Liver (tissue), 7 donors: ENCODE measurements at regions not wholly inside any gene's neighbourhood (a gene's known extent, or its start where the extent isn't known, plus 50 kb on each side); places are given as distances from the start of the nearest gene placed in this dataset.

Source experiments
- DNase-seq: peaks from one replicate; pipeline ENCODE4 v3.0.0-alpha.2; 2017; ENCODE audit warnings: low spot score
- H3K27ac ChIP-seq, 2 donors: one replicate each; pipeline ENCODE4 v1.7.0; 2013; ENCODE audit warnings: inconsistent platforms in 2 of 2, low read length in 2 of 2, control low read depth in 1 of 2, low read depth in 1 of 2, mild to moderate bottlenecking in 1 of 2
- H3K27me3 ChIP-seq, 4 donors: one replicate each; pipeline versions ENCODE4 v1.6.1 to v1.7.0; 2013; ENCODE audit warnings: low read length in 3 of 4, inconsistent platforms in 1 of 4, mild to moderate bottlenecking in 1 of 4, moderate library complexity in 1 of 4; ENCODE audit not compliant: control insufficient read depth in 4 of 4, insufficient read depth in 4 of 4
- H3K36me3 ChIP-seq, 4 donors: one replicate each; pipeline versions ENCODE4 v1.6.1 to v1.7.0; 2013; ENCODE audit warnings: low read length in 3 of 4, mild to moderate bottlenecking in 3 of 4, low read depth in 1 of 4, moderate library complexity in 1 of 4; ENCODE audit not compliant: control insufficient read depth in 4 of 4, insufficient read depth in 3 of 4
- H3K4me1 ChIP-seq, 4 donors: one replicate each; pipeline versions ENCODE4 v1.6.1 to v1.7.0; 2013; ENCODE audit warnings: low read length in 3 of 4, mild to moderate bottlenecking in 3 of 4, moderate library complexity in 1 of 4; ENCODE audit not compliant: control insufficient read depth in 4 of 4, insufficient read depth in 4 of 4
- H3K4me3 ChIP-seq, 3 donors: one replicate each; pipeline versions ENCODE4 v1.6.1 to v1.7.0; 2013; ENCODE audit warnings: low read length in 3 of 3, control low read depth in 1 of 3, low read depth in 1 of 3, mild to moderate bottlenecking in 1 of 3
- H3K9ac ChIP-seq, 2 donors: one replicate each; pipeline ENCODE4 v1.7.0; 2013; ENCODE audit warnings: low read length in 2 of 2, mild to moderate bottlenecking in 2 of 2, moderate library complexity in 2 of 2, control low read depth in 1 of 2, low read depth in 1 of 2
- H3K9me3 ChIP-seq, 4 donors: one replicate each; pipeline versions ENCODE4 v1.6.1 to v1.7.0; 2013; ENCODE audit warnings: low read length in 3 of 4; ENCODE audit not compliant: control insufficient read depth in 4 of 4
- ATF3 ChIP-seq: IDR thresholded peaks from 2 replicates; pipeline ENCODE4 v1.6.1; 2016; ENCODE audit warnings: antibody characterized with exemption
- EGR1 ChIP-seq, 2 donors: IDR thresholded peaks; 2 replicates each; pipeline ENCODE4 v1.6.1; 2016 to 2018; ENCODE audit warnings: antibody characterized with exemption in 2 of 2, low read depth in 2 of 2
- GABPA ChIP-seq, 2 donors: IDR thresholded peaks in 1 of 2; conservative IDR thresholded peaks in 1 of 2; 2 replicates each; pipeline ENCODE4 v1.6.1; 2016; ENCODE audit warnings: antibody characterized with exemption in 2 of 2, mild to moderate bottlenecking in 1 of 2, moderate library complexity in 1 of 2
- HNF4A ChIP-seq, 2 donors: conservative IDR thresholded peaks; 2 replicates each; pipeline ENCODE4 v1.6.1; 2016; ENCODE audit warnings: antibody characterized with exemption in 2 of 2, mild to moderate bottlenecking in 2 of 2
- HNF4G ChIP-seq: IDR thresholded peaks from 2 replicates; pipeline ENCODE4 v1.6.1; 2016; ENCODE audit warnings: antibody characterized with exemption
- MAX ChIP-seq: IDR thresholded peaks from 2 replicates; pipeline ENCODE4 v1.6.1; 2016; ENCODE audit warnings: antibody characterized with exemption
- NR2F2 ChIP-seq: IDR thresholded peaks from 2 replicates; pipeline ENCODE4 v1.6.1; 2016; ENCODE audit warnings: antibody characterized with exemption
- RAD21 ChIP-seq, 2 donors: IDR thresholded peaks; 2 replicates each; pipeline ENCODE4 v1.6.1; 2016; ENCODE audit warnings: antibody characterized with exemption in 2 of 2, mild to moderate bottlenecking in 2 of 2
- REST ChIP-seq: IDR thresholded peaks from 2 replicates; pipeline ENCODE4 v1.6.1; 2016; ENCODE audit warnings: antibody characterized with exemption, mild to moderate bottlenecking
- RXRA ChIP-seq, 2 donors: IDR thresholded peaks; 2 replicates each; pipeline ENCODE4 v1.6.1; 2017 to 2018; ENCODE audit warnings: antibody characterized with exemption in 2 of 2, mild to moderate bottlenecking in 1 of 2
- SP1 ChIP-seq: IDR thresholded peaks from 2 replicates; pipeline ENCODE4 v1.6.1; 2018; ENCODE audit warnings: antibody characterized with exemption, mild to moderate bottlenecking
- TAF1 ChIP-seq: conservative IDR thresholded peaks from 2 replicates; pipeline ENCODE4 v1.6.1; 2016; ENCODE audit warnings: antibody characterized with exemption, mild to moderate bottlenecking
- YY1 ChIP-seq: IDR thresholded peaks from 2 replicates; pipeline ENCODE4 v1.6.1; 2016; ENCODE audit warnings: antibody characterized with exemption, mild to moderate bottlenecking
- WGBS: extraction: QIAGEN DNeasy Blood & Tissue Kit; methylation state at CpG from one replicate; pipeline ENCODE4 v1.1.7; 2013; 5-methylcytosine and 5-hydroxymethylcytosine counted together
- donor health status: healthy.
- donor health status: healthy.
- donor health status: healthy.
- donor health status: healthy.

GRCh38 chr10:63919575-63920279, 398.5 kb downstream of the REEP3 start:
- H3K4me1 ChIP-seq, result peaks cover 0 to 3% (median 0%) of the 10 kb centered on the region in 4 donors
- WGBS, result 87% methylated on average over 6 of the region's 6 CpGs
- no peak for DNase-seq

GRCh38 chr10:63920926-63921325, 399.7 kb downstream of the REEP3 start:
- H3K27ac ChIP-seq, result no peak overlapping the region
- H3K27me3 ChIP-seq, result no peaks in the 10 kb centered on the region
- TF ChIP-seq HNF4A (conservative IDR thresholded peaks at IDR 0.05) (no peak), ATF3 (no peak), MAX (no peak), GABPA (IDR thresholded peaks at IDR 0.05 in 1 of 2, conservative IDR thresholded peaks at IDR 0.05 in 1 of 2) (no peak), NR2F2 (no peak), RAD21 (IDR thresholded peaks at IDR 0.05) (no peak), SP1 (no peak), TAF1 (no peak), EGR1 (IDR thresholded peaks at IDR 0.05; ENCODE audit: low read depth in 2 of 2) (no peak)
- H3K36me3 ChIP-seq, result no peaks in the 10 kb centered on the region
- no peak overlapping the region for H3K9ac ChIP-seq
- no peak for DNase-seq
- peaks cover 0 to 3% (median 0%) of the 10 kb centered on the region in 4 donors for H3K4me1 ChIP-seq
- H3K9me3 ChIP-seq, result no peaks in the 10 kb centered on the region
- H3K4me3 ChIP-seq, result no peak overlapping the region
- 76% methylated on average over 2 of the region's 2 CpGs for WGBS

More at GRCh38 chr10:63919575-63920279, 398.5 kb downstream of the REEP3 start:
- Histone ChIP-seq H3K27me3 (no peaks in the 10 kb centered on the region), H3K9ac (no peak overlapping the region), H3K27ac (no peak overlapping the region), H3K36me3 (no peaks in the 10 kb centered on the region), H3K9me3 (no peaks in the 10 kb centered on the region), H3K4me3 (no peak overlapping the region)
- TF ChIP-seq HNF4A (conservative IDR thresholded peaks at IDR 0.05), result no peak
- no peak for TF ChIP-seq HNF4G
- TF ChIP-seq RXRA (IDR thresholded peaks at IDR 0.05), result no peak
- no peak for TF ChIP-seq NR2F2
- TF ChIP-seq REST, result no peak
- no peak for TF ChIP-seq GABPA (IDR thresholded peaks at IDR 0.05 in 1 of 2, conservative IDR thresholded peaks at IDR 0.05 in 1 of 2)
- TF ChIP-seq EGR1 (IDR thresholded peaks at IDR 0.05; ENCODE audit: low read depth in 2 of 2), result no peak
- no peak for TF ChIP-seq MAX
- no peak for TF ChIP-seq RAD21 (IDR thresholded peaks at IDR 0.05)
- TF ChIP-seq SP1, result no peak
- TF ChIP-seq ATF3, result no peak
- no peak for TF ChIP-seq YY1
